Upper lobe of left lung (tissue), 6 donors: ENCODE measurements at regions not wholly inside any gene's neighbourhood (a gene's known extent, or its start where the extent isn't known, plus 50 kb on each side); places are given as distances from the start of the nearest gene placed in this dataset.
A peak's percentile ranks its signal among the peaks of the same experiment; 100 is the strongest.

Experiments
- ATAC-seq, 2 donors: fragments of 200-7000 bp; cut with Tn5 transposase; one replicate each; pipeline ENCODE4 v1.9.1; 2022; ENCODE audit warnings: mild to moderate bottlenecking in 2 of 2, moderate library complexity in 2 of 2; ENCODE audit not compliant: low FRiP score in 2 of 2
- DNase-seq, 2 donors: peaks; one replicate each; pipeline ENCODE4 v3.0.0-alpha.2; 2019 to 2020
- H3K27ac ChIP-seq, 4 donors: fragments of 200-600 bp; sonication (generic); one replicate each; pipeline ENCODE4 v1.5.1; 2016 to 2019
- H3K27me3 ChIP-seq, 4 donors: fragments of 200-600 bp; sonication (generic); one replicate each; pipeline ENCODE4 v1.5.1; 2017 to 2019
- H3K36me3 ChIP-seq, 4 donors: fragments of 200-600 bp; sonication (generic); one replicate each; pipeline ENCODE4 v1.5.1; 2016 to 2019
- H3K4me1 ChIP-seq, 4 donors: fragments of 200-600 bp; sonication (generic); one replicate each; pipeline ENCODE4 v1.5.1; 2018 to 2019
- H3K4me3 ChIP-seq, 4 donors: fragments of 200-600 bp; sonication (generic); one replicate each; pipeline ENCODE4 v1.5.1; 2017 to 2019; ENCODE audit warnings: mild to moderate bottlenecking in 2 of 4, moderate library complexity in 1 of 4
- H3K9me3 ChIP-seq, 4 donors: fragments of 200-600 bp; sonication (generic); one replicate each; pipeline ENCODE4 v1.5.1; 2018 to 2019
- EP300 ChIP-seq, 4 donors: sonication (generic); formaldehyde crosslinking; IDR thresholded peaks; one replicate each; pipeline ENCODE4 v1.5.1; 2017; ENCODE audit warnings: antibody characterized with exemption in 4 of 4, control low read depth in 2 of 4
- POLR2A ChIP-seq, 4 donors: fragments of 450-650 bp; IDR thresholded peaks; one replicate each; pipeline ENCODE4 v1.5.1; 2016 to 2017; ENCODE audit warnings: antibody characterized with exemption in 4 of 4, mild to moderate bottlenecking in 2 of 4
- POLR2AphosphoS5 ChIP-seq, 2 donors: sonication (generic); formaldehyde crosslinking; IDR thresholded peaks; one replicate each; pipeline ENCODE4 v1.5.1; 2017; ENCODE audit warnings: antibody characterized with exemption in 2 of 2
- WGBS, 2 donors: methylation state at CpG; one replicate each; pipeline ENCODE4 v1.1.5; 2017 to 2018; 5-methylcytosine and 5-hydroxymethylcytosine counted together
- TF ChIP-seq, protein P1 (sequence below), 6 experiments: fragments of 450-650 bp in 4 of 6; fragments of 200-600 bp in 2 of 6; sonication (generic) in 2 of 6; IDR thresholded peaks; one replicate each; pipeline ENCODE4 v1.5.1; 2016 to 2019; ENCODE audit warnings: antibody characterized with exemption in 6 of 6
- donor health status: DM: no; HTN: no; CAD: no; lungs with moderate emphysema.
- donor health status: DM: no; HTN: yes; CAD: no; lungs with severe emphysema.

DNA sequence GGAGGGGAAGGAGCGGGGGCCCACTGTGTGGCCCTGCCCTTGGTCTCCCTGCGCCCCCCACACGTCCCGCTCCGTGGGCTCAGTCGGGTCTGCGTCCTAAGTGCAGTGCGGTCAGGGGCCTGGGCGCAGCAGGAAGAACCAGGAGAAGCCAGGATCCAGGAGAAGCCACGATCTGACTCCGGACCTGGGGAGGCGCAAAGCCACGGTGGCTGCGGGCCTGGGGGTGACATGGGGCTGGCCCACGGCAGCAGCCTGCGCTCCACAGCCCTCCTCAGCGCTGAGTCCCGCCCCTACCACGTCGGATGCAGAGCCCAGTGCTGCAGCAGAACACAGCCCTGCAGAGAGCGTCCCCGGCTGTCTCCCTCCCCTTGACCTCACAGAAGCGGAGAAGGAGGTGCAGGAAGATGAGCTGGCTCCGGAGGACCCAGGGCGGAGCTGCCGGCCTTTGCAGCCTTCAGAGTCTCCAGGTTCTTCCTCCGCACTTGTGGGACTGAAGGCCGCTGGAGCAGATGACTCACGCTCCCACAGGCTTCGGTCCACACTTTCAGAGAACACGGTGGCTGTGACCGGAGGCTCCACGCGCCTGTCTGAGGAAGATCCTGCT is 589.2 kb upstream of the SALL3 start:
- Histone ChIP-seq H3K27me3 (no peaks in the 10 kb centered on the region), H3K9me3 (no peaks in the 10 kb centered on the region), H3K4me3 (no peak overlapping the region), H3K4me1 (no peaks in the 10 kb centered on the region), H3K27ac (no peak overlapping the region), H3K36me3 (no peaks in the 10 kb centered on the region)
- 89 to 93% methylated on average over 23 to 34 of the region's 34 CpGs for WGBS, 2 donors
- DNase-seq (no peak), ATAC-seq (peak; percentile 7 to 30)
- TF ChIP-seq, protein P1, sequence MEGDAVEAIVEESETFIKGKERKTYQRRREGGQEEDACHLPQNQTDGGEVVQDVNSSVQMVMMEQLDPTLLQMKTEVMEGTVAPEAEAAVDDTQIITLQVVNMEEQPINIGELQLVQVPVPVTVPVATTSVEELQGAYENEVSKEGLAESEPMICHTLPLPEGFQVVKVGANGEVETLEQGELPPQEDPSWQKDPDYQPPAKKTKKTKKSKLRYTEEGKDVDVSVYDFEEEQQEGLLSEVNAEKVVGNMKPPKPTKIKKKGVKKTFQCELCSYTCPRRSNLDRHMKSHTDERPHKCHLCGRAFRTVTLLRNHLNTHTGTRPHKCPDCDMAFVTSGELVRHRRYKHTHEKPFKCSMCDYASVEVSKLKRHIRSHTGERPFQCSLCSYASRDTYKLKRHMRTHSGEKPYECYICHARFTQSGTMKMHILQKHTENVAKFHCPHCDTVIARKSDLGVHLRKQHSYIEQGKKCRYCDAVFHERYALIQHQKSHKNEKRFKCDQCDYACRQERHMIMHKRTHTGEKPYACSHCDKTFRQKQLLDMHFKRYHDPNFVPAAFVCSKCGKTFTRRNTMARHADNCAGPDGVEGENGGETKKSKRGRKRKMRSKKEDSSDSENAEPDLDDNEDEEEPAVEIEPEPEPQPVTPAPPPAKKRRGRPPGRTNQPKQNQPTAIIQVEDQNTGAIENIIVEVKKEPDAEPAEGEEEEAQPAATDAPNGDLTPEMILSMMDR (IDR thresholded peaks at IDR 0.05): no peak
- TF ChIP-seq EP300 (IDR thresholded peaks at IDR 0.05): no peak
- no peak for TF ChIP-seq POLR2AphosphoS5 (IDR thresholded peaks at IDR 0.05)
- no peak for TF ChIP-seq POLR2A (IDR thresholded peaks at IDR 0.05)

DNA sequence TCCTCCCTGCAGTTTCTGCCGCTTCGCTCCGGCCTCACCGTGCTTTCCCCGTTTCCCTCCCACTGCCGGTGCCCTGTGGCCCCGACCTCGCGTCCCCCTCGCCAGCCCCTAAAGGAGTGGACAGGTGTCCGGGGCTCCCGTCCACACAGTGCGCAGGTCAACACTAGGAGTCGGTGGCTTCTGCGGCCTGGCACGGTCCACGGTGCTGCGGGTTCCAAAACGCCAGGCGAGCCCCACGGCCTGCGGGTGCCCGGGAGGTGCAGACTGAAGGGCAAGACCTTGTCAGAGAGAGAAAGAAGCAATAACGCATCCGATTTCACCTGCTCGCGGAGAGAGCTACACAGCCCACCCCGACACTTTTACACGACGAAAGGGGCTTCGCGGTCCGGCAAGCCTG is 588.7 kb upstream of the SALL3 start:
- Histone ChIP-seq H3K27me3 (no peaks in the 10 kb centered on the region), H3K9me3 (no peaks in the 10 kb centered on the region), H3K4me3 (no peak overlapping the region), H3K4me1 (no peaks in the 10 kb centered on the region), H3K36me3 (no peaks in the 10 kb centered on the region), H3K27ac (no peak overlapping the region)
- WGBS, 2 donors: 87 to 92% methylated on average over 31 to 33 of the region's 33 CpGs
- peak; percentile 50 to 51 for ATAC-seq
- TF ChIP-seq POLR2A (IDR thresholded peaks at IDR 0.05): no peak
- TF ChIP-seq, protein P1 (IDR thresholded peaks at IDR 0.05): no peak
- no peak for TF ChIP-seq EP300 (IDR thresholded peaks at IDR 0.05)
- no peak for TF ChIP-seq POLR2AphosphoS5 (IDR thresholded peaks at IDR 0.05)
- DNase-seq: peak in 1 of 2 donors; percentile 83

DNA sequence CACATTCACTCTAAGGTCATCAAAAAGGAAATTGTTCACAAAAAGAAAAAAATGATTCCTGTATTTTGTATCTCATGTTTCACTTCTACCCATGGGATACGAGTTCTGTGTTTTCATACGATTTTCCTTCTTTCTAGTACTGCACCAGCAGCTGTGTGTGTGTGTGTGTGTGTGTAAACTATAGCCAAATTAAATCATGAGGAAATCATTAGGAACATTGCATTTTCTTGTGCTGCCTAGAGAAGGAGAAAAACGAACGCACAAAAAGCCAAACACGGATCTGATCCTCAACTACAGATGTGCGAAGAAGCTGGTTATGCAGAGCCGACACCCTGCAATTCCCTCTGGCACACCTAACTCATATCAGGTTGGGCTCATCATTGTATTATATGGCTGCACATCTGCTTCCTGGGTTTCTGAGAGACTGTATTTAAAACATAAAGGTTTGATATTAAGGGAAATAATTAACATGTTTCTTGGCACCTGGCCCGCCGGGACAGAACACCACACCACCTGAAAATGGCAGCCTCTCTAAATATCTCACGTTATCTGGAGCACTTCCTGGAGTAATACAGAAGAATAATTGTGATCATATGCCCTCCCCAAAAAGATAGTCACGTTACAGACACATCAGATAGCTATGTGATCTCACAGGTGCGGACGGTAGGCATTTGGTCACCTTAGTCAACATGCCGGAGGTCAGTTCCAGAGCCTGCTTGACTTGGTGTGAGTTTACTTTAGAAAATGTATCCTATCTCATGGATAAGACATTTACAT is 586.3 kb upstream of the SALL3 start:
- Histone ChIP-seq H3K9me3 (no peaks in the 10 kb centered on the region), H3K27me3 (no peaks in the 10 kb centered on the region), H3K27ac (no peak overlapping the region), H3K36me3 (no peaks in the 10 kb centered on the region), H3K4me1 (no peaks in the 10 kb centered on the region), H3K4me3 (no peak overlapping the region)
- TF ChIP-seq, protein P1 (IDR thresholded peaks at IDR 0.05): no peak
- WGBS, 2 donors: 65 to 70% methylated on average over 14 of the region's 14 CpGs
- ATAC-seq (no peak), DNase-seq (no peak)

DNA sequence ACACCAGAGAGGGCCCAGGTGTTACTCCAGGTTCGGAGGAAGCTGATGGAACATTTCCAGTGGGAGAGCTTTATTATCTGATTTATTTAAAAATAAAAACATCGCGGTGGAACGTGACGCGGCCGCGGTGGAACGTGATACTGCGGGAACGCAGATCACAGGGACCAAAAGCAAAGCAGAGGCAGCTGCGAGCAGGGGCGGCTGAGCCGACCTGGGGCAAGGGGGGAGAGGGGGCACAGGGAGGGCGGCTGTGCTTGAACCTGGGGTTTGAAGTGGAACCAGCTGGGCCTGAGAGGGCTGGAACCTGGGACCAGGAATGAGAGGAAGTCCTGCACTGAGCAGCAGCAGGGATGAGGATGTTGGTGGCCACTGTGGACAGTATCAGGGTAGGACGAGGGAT is 583.5 kb upstream of the SALL3 start:
- DNase-seq (no peak), ATAC-seq (peak; percentile 6 to 18)
- H3K9me3 ChIP-seq: no peaks in the 10 kb centered on the region
- TF ChIP-seq, protein P1 (IDR thresholded peaks at IDR 0.05): no peak
- TF ChIP-seq EP300 (IDR thresholded peaks at IDR 0.05) (no peak), POLR2A (IDR thresholded peaks at IDR 0.05) (no peak), POLR2AphosphoS5 (IDR thresholded peaks at IDR 0.05) (no peak)
- no peaks in the 10 kb centered on the region for H3K27me3 ChIP-seq
- no peaks in the 10 kb centered on the region for H3K36me3 ChIP-seq
- WGBS, 2 donors: 86 to 92% methylated on average over 16 of the region's 16 CpGs
- no peaks in the 10 kb centered on the region for H3K4me1 ChIP-seq
- no peak overlapping the region for H3K4me3 ChIP-seq
- no peak overlapping the region for H3K27ac ChIP-seq

DNA sequence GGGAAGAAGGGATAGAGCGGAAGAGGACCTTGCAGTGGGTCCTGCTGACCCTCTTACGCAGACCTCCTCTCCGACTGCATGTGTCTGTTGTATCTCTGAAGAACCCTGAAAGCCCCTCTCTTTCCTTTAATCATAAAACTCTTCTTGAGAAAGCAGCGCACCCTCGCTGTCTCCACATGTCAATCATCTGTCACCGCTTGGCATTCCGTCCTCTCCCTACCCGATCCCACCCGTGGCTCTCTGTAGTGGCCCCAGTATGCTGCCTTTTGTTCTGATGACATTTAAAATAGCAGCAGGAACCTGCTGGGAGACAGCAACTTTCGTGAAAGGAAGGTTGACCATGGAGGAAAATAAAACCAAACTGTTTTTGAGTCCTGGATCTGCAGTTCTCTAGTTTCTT is 582.9 kb upstream of the SALL3 start:
- Histone ChIP-seq H3K4me1 (no peaks in the 10 kb centered on the region), H3K9me3 (no peaks in the 10 kb centered on the region), H3K4me3 (no peak overlapping the region), H3K36me3 (no peaks in the 10 kb centered on the region), H3K27ac (no peak overlapping the region), H3K27me3 (no peaks in the 10 kb centered on the region)
- TF ChIP-seq POLR2AphosphoS5 (IDR thresholded peaks at IDR 0.05): no peak
- TF ChIP-seq, protein P1 (IDR thresholded peaks at IDR 0.05): no peak
- TF ChIP-seq POLR2A (IDR thresholded peaks at IDR 0.05): no peak
- no peak for TF ChIP-seq EP300 (IDR thresholded peaks at IDR 0.05)
- ATAC-seq (peak in 1 of 2 donors; percentile 4), DNase-seq (no peak)
- 84 to 87% methylated on average over 10 of the region's 10 CpGs for WGBS, 2 donors
